T-helper 9 cell (primary cell): ENCODE measurements at regions not wholly inside any gene's neighbourhood (a gene's known extent, or its start where the extent isn't known, plus 50 kb on each side); places are given as distances from the start of the nearest gene placed in this dataset.
"Not testable (repeated sequence)": the region's sequence is repeated elsewhere in the genome, so short reads cannot be mapped to it uniquely, and the experiment has no call there.

ENCODE experiments used
- DNase-seq: peaks from one replicate; pipeline ENCODE4 v3.0.0-alpha.2; 2020

DNA sequence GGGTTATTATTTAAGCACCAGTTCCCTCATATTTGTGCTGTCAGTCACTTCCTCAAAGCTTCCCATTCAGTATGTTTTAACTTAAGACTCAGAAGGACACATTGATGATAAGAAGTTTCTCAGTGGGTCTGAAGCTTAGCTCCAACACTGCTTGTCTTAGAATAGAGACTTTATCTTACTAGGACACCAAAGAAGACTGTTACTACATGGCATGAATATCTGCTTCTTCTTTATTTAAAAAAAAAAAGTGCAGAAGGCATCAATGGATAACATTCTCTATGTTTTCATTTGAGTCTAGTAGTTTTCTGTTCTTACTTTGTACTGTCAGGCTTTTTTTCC is 404.2 kb downstream of the DAD1 start:
- DNase-seq: no peak

- no peak for DNase-seq
Measured at GRCh38 chr14:22184157-22184829, 404.7 kb downstream of the DAD1 start.

DNA sequence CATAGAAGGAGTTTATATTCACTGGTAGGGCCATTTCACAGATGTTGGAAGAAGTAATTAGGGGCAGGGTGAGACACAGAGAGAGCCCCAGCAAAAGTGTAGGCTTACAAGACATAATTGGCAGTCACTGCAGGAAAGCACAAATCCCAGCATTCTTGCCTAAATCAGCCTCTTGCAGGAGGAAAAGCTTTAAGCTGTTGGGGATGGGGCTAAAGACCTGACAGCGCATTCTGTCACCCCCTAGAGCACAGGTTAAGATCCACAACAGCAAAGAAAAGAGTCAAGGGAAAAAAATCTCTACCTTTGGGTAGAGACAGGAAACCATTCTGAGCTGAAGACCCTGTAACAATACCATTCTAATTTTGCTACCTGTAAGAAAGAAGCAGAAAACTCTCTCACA is 409.0 kb downstream of the DAD1 start:
- DNase-seq: no peak

GRCh38 chr14:22179190-22179589 is 409.8 kb downstream of the DAD1 start:
- no peak for DNase-seq

DNA sequence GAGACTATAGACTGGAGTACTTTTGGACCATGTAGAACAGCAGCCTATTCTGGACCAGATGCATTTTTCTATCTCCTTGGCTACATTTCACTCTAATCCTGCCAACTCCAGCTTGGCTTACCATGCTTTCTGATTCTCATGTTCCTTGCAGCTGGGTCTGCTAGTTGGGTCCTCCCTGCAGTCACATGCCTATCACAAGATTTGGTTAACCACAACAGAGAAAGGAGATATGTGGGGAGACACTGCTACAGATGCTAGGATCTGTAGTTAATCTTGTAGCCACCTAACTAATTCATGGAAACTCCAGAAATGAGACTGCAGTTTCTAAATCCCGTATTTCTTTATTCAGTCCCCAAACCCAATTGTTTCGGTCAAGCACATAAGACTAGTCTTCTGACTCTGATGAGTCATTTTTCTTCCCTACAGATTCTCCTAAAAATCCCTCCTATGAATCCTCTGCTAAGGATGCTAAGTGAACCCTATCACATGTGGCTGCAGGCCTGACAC is 410.6 kb downstream of the DAD1 start:
- DNase-seq: no peak

DNA sequence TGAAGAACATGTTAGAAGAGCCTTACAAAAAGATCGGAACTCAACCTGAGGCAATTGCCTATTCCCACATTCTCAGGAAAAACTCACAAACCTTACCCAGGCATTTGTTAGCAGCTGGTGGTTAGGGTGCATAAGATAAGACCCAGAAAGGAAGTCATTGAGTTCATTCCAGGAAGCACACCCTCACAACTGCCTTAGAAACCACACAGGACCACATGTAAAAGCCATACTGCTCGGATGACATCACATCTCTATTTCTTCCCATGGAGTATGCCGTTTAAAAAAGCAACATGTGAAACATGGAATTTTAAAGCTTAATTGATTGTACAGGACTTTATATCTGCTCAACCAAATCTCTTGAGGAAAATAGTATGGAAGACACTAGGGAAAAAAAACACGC is 411.2 kb downstream of the DAD1 start:
- DNase-seq: no peak

- no peak for DNase-seq
Measured at GRCh38 chr14:22176957-22177356, 412.1 kb downstream of the DAD1 start.

GRCh38 chr14:22175278-22175558 is 413.8 kb downstream of the DAD1 start:
- not testable (repeated sequence) for DNase-seq

DNA sequence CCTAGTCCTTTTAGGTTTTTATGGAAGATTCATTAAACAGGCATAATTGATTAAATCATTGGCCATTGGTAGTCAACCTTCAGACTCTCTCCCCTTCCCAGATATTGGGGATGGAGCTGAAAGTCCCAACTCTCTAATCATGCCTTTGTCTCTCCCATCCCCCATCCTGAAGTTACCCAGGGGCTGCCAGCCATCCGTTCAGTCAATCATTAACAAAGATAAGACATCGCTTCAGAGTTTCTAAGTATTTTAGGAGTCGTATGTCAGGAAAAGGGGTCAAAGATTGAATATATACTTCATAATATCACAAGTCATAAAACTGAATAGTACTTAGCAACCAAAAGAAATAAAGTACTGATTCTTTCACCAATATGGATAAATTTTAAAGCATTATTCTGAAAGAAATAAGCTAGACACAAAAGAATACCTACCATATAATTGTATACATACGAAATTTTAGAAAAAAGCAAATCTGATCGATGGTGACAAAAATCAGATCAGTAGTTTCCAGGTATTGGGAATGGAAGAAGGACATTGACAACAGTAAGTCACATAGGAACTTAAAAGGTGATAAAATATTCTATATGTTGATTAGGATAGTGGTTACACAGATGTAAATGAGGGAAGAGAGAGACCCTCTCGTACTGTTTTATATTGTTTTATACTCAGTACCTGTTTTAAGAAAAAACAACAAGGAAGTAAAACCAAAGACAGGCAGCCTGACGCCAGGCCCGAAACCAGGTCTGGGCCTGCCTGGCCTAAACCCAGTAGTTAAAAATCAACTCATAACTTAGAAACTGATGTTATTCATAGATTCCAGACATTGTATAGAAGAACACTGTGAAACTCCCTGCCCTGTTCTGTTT is 414.4 kb downstream of the DAD1 start:
- DNase-seq: no peak

GRCh38 chr14:22168092-22168955 is 420.7 kb downstream of the DAD1 start:
- no peak for DNase-seq

DNA sequence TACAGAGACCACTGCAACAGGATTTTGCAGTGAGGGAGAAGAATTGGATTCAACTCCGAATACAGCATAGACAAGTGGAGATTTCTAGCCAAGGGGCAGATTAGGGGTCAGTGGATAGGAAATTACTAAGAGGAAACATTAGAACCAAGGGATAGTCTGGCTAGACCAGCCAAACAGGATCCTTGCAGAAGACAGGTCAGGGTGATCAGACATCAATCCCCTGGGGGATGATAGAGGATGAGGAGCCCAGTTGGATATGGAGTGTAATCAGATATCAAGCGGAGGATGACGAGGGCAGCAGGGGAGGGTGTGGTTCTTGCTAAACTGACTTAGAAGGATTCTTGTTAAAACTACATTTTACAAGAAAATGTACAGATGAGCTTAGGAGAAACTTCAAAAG is 424.4 kb downstream of the DAD1 start:
- DNase-seq: no peak

DNA sequence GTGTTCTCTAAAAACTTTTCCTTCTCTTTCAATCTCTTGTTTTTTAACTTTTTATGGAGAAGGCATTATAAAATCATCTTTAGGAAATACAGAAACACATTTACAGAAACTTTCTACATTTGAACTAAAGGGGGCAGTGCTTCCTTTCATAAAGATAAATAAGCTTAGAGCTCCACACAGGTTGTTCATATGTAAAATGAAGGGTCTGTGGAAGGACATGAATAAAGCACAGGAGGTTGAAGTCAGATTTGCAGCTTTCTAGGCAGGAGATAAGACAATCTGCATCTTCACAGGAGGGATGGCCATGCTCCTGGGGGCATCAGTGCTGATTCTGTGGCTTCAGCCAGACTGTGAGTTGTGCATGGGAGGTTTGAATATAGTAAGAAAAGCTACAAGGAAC is 426.0 kb downstream of the DAD1 start:
- DNase-seq: no peak

DNA sequence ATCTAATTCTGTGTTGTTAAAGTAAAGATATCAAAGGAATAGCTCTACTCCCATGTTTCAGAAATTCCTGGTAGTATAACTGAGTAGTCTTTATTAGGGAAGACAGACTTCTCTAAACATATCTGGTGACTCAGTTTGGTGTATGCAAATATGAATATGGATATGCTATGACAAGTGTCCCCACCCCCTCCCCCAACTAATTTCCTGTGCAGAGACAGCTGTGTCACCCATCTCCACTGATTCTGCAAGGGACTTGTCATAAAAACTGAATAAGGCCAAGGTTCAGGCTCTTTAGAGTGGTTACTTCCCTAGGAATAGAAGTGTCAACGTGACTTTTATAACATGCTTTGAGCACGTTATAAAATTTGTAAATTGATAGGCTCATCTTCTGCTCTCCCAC is 429.1 kb downstream of the DAD1 start:
- no peak for DNase-seq

- DNase-seq: no peak
Measured at GRCh38 chr14:22159099-22159498, 429.9 kb downstream of the DAD1 start.

DNA sequence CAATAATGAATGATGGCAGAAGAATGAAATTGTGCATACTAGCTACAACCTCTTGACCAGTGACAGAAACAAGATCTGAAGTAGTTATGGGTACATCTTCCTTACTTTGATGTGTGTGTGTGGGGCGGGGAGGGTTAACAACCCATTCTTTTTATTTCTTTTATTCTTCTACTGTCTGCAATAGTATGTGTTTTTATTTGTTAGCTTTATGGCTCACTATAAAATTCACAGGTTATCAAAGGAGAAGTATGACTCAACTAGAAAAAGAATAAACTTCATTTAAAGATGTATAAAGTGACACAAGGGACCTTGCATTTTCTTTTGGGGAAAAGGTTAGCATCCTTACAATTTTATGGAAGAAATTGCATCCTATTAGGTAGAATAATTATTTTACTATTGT is 430.5 kb downstream of the DAD1 start:
- no peak for DNase-seq

DNA sequence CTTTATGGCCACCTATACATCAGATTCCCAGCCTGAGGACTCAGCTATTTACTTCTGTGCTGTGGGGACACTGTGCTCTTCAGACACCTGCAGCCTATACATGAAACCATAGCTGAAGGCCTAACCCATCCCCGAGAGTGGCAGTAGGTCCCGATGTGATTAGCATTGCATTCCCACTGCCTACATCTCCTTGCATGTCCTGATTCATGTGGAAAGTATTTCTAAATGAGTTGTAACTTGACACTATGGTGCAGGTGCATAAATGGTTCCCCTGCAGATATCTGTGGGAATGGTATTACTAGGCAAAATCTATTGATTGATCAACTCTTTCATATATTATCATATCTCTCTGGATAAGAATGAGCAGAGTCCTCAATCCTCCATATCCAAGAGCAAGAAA is 433.5 kb downstream of the DAD1 start:
- no peak for DNase-seq

GRCh38 chr14:22152903-22153302 is 436.1 kb downstream of the DAD1 start:
- DNase-seq: no peak

DNA sequence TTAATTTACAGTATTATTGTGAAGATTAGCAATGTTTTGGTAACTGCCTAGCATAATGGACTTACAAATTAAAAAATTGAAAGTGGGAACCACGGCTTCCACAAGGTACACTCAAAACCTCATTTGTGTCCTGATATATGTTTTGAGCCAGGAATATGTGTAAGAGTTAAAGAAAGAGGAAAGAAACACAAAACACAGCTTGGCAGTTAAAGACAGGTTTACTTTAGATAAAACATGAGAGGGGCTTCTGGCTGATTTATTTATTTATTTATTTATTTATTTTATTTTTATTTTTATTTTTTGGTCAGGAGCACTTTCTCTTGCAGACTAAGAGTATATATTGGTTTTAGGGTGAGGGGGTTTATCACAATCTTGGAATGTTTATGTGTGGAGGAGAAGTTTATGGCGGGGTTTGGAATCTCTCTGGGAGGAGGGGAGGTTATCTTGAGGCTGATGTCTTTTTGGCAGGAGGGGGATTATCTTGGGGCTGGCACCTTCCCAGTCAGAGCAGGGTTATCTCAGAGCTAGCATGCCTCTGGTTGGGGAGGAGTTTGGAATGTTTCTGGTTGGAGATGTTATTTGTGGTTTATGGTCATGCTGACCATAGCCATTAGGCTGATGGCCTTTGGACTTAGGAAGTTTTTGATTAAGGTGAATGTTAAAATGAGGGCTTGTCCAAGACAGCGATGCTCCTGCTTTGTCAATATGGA is 436.7 kb downstream of the DAD1 start:
- no peak for DNase-seq

- DNase-seq: no peak
Measured at GRCh38 chr14:22151121-22151520, 437.9 kb downstream of the DAD1 start.

GRCh38 chr14:22149058-22149457 is 440.0 kb downstream of the DAD1 start:
- no peak for DNase-seq

GRCh38 chr14:22147716-22148115 is 441.3 kb downstream of the DAD1 start:
- DNase-seq: no peak

- no peak for DNase-seq
Measured at GRCh38 chr14:22143363-22143762, 445.7 kb downstream of the DAD1 start.

GRCh38 chr14:22140633-22141032 is 448.4 kb downstream of the DAD1 start:
- DNase-seq: no peak
